ENCODE measurements at regions not wholly inside any gene's neighbourhood (a gene's known extent, or its start where the extent isn't known, plus 50 kb on each side); places are given as distances from the start of the nearest gene placed in this dataset.

GRCh38 chr15:61481886-61482285 lies 252.8 kb upstream of the RORA start:
- intact Hi-C loops (cut with micrococcal nuclease), result no loop called here
- CTCF ChIA-PET, result no interaction called here
- no peaks in the 10 kb centered on the region for H3K4me1 Mint-ChIP-seq (ENCODE audit: low read depth)
- no peak for ATAC-seq
- H3K36me3 Mint-ChIP-seq (ENCODE audit: low read depth), result no peaks in the 10 kb centered on the region
- POLR2A ChIA-PET, result no interaction called here
- H3K27me3 Mint-ChIP-seq, result peaks cover 11% of the 10 kb centered on the region
- no peaks in the 10 kb centered on the region for H3K9me3 Mint-ChIP-seq
- no peak for DNase-seq
- H3K27ac Mint-ChIP-seq, result no peak overlapping the region
- no peak overlapping the region for H3K4me3 Mint-ChIP-seq
- TF ChIP-seq, protein P1, sequence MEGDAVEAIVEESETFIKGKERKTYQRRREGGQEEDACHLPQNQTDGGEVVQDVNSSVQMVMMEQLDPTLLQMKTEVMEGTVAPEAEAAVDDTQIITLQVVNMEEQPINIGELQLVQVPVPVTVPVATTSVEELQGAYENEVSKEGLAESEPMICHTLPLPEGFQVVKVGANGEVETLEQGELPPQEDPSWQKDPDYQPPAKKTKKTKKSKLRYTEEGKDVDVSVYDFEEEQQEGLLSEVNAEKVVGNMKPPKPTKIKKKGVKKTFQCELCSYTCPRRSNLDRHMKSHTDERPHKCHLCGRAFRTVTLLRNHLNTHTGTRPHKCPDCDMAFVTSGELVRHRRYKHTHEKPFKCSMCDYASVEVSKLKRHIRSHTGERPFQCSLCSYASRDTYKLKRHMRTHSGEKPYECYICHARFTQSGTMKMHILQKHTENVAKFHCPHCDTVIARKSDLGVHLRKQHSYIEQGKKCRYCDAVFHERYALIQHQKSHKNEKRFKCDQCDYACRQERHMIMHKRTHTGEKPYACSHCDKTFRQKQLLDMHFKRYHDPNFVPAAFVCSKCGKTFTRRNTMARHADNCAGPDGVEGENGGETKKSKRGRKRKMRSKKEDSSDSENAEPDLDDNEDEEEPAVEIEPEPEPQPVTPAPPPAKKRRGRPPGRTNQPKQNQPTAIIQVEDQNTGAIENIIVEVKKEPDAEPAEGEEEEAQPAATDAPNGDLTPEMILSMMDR (IDR thresholded peaks at IDR 0.05), result no peak

DNA sequence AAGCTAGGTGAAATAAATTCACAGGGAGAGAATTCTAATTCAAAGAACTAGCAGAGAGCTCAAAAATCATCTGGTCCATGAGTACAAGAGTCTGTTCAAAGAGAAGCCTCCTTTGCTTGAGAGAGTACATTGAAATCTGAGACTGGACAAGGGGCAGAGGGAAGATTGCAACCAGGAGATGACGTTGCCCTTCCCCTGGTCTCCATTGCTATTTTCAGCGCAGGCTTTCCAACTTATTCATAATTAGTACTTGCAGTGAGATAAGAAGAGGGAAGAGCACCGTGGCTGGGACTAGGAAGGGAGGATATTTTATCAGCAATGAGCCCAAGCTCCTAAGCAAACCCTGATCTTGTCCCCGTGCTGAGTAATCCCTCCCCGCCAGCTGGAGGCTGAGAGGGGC lies 251.8 kb upstream of the RORA start:
- peaks cover 6% of the 10 kb centered on the region for H3K27me3 Mint-ChIP-seq
- ChIA-PET POLR2A (no interaction called here), CTCF (no interaction called here)
- DNase-seq, result no peak
- H3K36me3 Mint-ChIP-seq (ENCODE audit: low read depth), result no peaks in the 10 kb centered on the region
- intact Hi-C loops (cut with micrococcal nuclease), result no loop called here
- ATAC-seq, result no peak
- TF ChIP-seq, protein P1 (IDR thresholded peaks at IDR 0.05), result no peak
- no peak overlapping the region for H3K4me3 Mint-ChIP-seq
- H3K9me3 Mint-ChIP-seq, result no peaks in the 10 kb centered on the region
- no peak overlapping the region for H3K27ac Mint-ChIP-seq
- no peaks in the 10 kb centered on the region for H3K4me1 Mint-ChIP-seq (ENCODE audit: low read depth)

- DNase-seq, result no peak
- intact Hi-C loops (cut with micrococcal nuclease), result no loop called here
- H3K27me3 Mint-ChIP-seq, result peaks cover 6% of the 10 kb centered on the region
- ChIA-PET CTCF (no interaction called here), POLR2A (no interaction called here)
- H3K27ac Mint-ChIP-seq, result no peak overlapping the region
- H3K36me3 Mint-ChIP-seq (ENCODE audit: low read depth), result no peaks in the 10 kb centered on the region
- H3K4me1 Mint-ChIP-seq (ENCODE audit: low read depth), result no peaks in the 10 kb centered on the region
- TF ChIP-seq, protein P1 (IDR thresholded peaks at IDR 0.05), result no peak
- no peaks in the 10 kb centered on the region for H3K9me3 Mint-ChIP-seq
- ATAC-seq, result no peak
- no peak overlapping the region for H3K4me3 Mint-ChIP-seq
These were observed 251.2 kb upstream of the RORA start for GRCh38 chr15:61480295-61480694.

GRCh38 chr15:61479613-61480012 lies 250.5 kb upstream of the RORA start:
- TF ChIP-seq, protein P1 (IDR thresholded peaks at IDR 0.05), result no peak
- Mint-ChIP-seq H3K27me3 (peaks cover 8% of the 10 kb centered on the region), H3K9me3 (no peaks in the 10 kb centered on the region), H3K27ac (no peak overlapping the region), H3K4me1 (ENCODE audit: low read depth) (no peaks in the 10 kb centered on the region), H3K4me3 (no peak overlapping the region), H3K36me3 (ENCODE audit: low read depth) (no peaks in the 10 kb centered on the region)
- ChIA-PET CTCF (no interaction called here), POLR2A (no interaction called here)
- DNase-seq, result no peak
- intact Hi-C loops (cut with micrococcal nuclease), result no loop called here
- no peak for ATAC-seq

- CTCF ChIA-PET, result no interaction called here
- H3K9me3 Mint-ChIP-seq, result no peaks in the 10 kb centered on the region
- no peak overlapping the region for H3K4me3 Mint-ChIP-seq
- no peaks in the 10 kb centered on the region for H3K4me1 Mint-ChIP-seq (ENCODE audit: low read depth)
- peaks cover 8% of the 10 kb centered on the region for H3K27me3 Mint-ChIP-seq
- TF ChIP-seq, protein P1 (IDR thresholded peaks at IDR 0.05), result no peak
- no peak overlapping the region for H3K27ac Mint-ChIP-seq
- no peak for ATAC-seq
- intact Hi-C loops (cut with micrococcal nuclease), result no loop called here
- H3K36me3 Mint-ChIP-seq (ENCODE audit: low read depth), result no peaks in the 10 kb centered on the region
- no peak for DNase-seq
- POLR2A ChIA-PET, result no interaction called here
These were observed 247.6 kb upstream of the RORA start for GRCh38 chr15:61476741-61477140.

All from activated CD8-positive, alpha-beta T cell treated with anti-CD3 and anti-CD28 coated beads for 36 hours (primary cell).